GM19351 (cell line): ENCODE measurements at regions not wholly inside any gene's neighbourhood (a gene's known extent, or its start where the extent isn't known, plus 50 kb on each side); places are given as distances from the start of the nearest gene placed in this dataset.

Source experiments
- ATAC-seq: cut with Tn5 transposase; IDR thresholded peaks from one replicate; pipeline ENCODE4 v1.9.1; 2021; ENCODE audit warnings: mild to moderate bottlenecking, moderate library complexity; ENCODE audit not compliant: unreplicated experiment

GRCh38 chr13:70923863-70924752 lies 815.9 kb upstream of the KLHL1 start:
- no peak for ATAC-seq

DNA sequence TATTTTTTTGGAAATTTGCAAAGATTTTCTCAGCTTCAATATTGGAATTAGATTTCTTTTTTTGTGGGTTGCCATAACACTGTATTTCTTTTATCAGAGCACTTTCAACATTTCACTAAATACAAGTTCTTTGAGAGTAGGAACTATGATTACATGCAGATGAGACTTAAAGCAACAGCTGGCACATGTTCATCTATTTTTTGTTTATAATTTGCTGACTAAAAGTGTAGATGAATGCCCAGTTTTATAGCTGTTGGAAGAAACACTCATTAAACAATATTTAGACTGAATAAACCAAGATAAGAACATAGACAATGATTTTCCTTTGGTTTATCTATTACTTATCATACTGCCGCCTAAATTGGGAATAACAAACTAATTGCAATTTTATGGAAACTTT lies 803.0 kb upstream of the KLHL1 start:
- ATAC-seq: no peak

DNA sequence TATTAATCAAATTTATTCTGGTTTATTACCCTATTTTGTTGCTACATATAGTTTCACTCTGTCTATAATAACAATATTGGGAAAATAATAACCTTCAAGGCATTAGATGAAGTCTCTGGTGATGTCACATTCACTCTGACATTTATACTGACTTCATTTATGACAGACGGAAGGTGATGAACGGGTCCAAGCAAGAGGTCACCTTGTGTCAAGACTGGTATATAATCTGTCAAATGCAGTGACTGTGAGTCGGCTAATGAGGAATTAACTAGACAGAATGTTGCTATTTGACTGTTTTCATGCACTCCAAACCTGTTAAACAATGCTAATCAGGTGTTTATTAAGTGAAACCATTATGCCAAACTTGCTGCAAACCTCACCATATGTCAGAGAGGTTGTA lies 800.5 kb upstream of the KLHL1 start:
- ATAC-seq: no peak

GRCh38 chr13:70905035-70905434 lies 796.8 kb upstream of the KLHL1 start:
- no peak for ATAC-seq

GRCh38 chr13:70896136-70896535 lies 787.9 kb upstream of the KLHL1 start:
- ATAC-seq: no peak

DNA sequence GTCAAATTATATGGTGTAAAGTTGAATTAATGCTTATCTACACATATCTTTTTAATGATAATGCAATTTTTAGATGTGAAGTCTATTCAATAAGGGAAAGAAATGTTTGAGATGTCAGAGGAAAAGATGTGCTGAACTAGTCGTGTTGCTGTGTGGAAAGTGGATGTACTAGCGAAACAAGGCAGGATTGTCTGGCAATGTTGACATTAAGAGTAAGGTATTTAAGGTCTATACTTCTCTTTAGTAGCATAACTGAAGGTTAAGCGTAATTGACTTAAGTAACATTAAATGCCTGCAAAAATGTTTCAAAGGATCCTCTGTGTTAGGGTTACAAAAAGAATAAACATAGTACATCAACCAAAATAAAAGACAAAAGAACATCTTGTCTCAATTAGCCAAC lies 787.3 kb upstream of the KLHL1 start:
- ATAC-seq: no peak

DNA sequence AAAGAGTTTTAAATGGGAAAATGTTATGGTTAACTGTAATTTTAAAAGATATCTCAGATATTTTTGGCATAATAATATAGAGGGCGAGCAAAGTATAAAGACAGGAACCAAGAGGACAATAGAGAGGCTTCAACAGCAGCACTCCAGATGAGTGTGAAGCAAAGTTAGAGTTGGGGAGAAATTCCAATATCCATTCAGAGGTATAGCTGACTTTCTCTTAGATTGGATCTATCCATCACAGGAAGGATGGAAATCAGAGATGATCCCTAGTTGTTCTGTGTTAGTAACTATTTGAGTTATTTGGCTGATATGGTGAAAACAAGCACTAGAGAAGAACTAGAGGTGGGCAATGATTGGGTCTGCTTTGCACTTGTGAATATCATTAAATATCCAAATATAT lies 786.0 kb upstream of the KLHL1 start:
- no peak for ATAC-seq

GRCh38 chr13:70893832-70894231 lies 785.6 kb upstream of the KLHL1 start:
- no peak for ATAC-seq

GRCh38 chr13:70890289-70890688 lies 782.0 kb upstream of the KLHL1 start:
- no peak for ATAC-seq

- ATAC-seq: no peak
These were observed 780.9 kb upstream of the KLHL1 start for GRCh38 chr13:70889163-70889562.

DNA sequence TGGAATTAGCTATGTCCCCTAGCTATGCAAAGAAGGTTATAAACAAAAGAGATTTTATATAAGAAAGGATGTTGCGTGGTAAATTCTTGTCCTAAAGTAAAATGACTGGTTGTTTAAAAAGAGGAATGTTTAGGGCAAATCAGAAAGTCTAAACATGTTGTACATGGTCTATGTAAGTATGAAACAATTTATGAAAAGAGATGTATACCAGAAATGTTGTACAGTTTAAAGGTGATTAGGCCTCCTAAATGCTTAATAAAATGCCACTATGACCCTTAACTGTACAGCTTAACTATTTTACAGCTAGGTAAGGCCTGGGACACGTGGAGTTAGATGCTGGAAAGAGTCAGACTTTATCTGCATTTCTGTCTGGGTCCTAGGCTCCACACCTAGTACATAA lies 775.9 kb upstream of the KLHL1 start:
- no peak for ATAC-seq

GRCh38 chr13:70874636-70875035 lies 766.4 kb upstream of the KLHL1 start:
- ATAC-seq: no peak

DNA sequence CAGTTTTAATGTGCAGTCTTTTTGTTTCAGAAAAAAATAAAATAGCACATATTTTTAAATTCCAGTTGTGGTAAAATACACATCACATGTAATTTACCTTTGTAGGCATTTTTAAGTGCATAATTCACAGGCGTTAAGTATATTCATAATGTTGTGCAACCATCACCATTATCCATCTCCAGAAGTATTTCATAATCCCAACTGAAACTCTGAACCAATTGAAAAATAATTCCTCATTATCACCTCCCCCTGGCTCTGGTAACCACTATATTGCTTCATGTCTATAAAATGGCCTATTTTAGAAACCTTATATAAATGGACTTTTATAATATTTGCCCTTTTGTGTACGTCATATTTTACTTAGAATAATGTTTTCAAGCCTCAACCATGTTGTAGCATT lies 756.5 kb upstream of the KLHL1 start:
- ATAC-seq: no peak

- ATAC-seq: no peak
These were observed 748.5 kb upstream of the KLHL1 start for GRCh38 chr13:70856711-70857110.

DNA sequence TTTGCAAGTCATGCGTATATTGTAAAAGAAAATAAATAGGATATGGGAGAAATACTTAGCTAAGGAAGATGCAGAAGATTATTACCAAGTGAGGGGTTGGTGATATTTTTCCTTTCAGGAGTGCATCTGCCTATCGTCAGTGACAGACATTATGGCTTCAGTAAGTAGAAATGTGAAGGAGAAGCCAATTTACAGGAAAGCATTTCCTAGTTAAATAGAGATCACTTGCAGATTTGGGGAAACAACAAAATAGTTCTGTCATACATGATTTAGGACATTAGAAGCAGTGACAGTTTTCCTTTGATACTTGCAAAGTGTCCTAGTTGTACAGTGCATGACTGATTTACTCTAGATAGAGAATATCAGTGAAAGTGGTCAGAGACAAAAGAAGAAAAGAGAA lies 747.8 kb upstream of the KLHL1 start:
- no peak for ATAC-seq

DNA sequence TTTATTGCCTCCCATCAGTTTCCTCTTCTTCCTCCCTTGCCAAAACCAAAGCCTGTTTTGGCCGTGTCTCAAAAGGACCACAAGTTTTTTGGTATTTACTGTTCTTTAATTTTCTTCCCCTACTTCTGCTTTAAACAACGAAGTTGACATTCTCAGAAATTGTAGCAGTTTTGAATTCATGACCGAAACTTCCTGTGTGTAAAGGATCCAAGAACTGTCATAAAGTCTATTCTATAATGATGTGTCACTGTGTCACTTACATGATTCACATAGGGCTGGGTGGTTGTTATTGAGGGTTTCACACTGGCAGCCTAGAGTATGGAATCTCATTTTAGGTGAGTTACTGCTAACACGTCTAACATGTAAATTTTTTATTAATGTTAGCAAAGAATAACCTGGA lies 741.0 kb upstream of the KLHL1 start:
- ATAC-seq: no peak

DNA sequence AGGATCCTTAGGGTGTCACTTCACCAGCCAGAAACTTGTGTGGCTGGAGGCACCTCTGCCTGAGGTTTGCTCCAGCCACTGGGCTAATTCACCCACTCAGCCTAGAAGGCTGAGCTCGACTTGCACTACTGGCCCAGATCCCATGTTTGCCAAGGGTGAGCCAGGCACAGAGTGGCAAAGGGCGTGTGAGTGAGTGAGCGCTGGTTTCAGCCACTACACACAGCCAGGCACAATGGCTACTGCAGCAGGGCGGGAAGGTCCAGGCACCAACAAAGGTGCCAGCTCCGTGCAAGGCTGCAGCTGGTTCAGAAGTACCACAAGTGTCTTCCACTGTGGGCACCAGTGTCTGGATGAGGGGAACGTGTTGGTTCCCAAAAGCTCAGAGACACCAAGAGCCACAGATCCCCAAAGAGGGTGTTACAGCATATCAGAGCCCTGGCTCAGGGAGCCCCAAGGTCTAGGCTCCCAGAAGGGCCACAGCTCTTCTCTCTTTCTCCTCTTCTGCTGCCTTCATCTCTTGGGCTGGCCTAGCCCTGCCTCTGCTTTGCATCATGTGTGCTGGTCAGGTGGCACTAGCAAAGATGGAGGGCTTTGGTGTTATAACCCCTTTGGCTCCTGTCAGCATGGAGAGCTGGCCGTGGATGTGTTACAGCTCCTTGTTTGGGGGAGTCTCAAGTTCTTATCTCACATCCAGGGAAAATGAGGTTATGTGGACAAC lies 736.3 kb upstream of the KLHL1 start:
- ATAC-seq: no peak

DNA sequence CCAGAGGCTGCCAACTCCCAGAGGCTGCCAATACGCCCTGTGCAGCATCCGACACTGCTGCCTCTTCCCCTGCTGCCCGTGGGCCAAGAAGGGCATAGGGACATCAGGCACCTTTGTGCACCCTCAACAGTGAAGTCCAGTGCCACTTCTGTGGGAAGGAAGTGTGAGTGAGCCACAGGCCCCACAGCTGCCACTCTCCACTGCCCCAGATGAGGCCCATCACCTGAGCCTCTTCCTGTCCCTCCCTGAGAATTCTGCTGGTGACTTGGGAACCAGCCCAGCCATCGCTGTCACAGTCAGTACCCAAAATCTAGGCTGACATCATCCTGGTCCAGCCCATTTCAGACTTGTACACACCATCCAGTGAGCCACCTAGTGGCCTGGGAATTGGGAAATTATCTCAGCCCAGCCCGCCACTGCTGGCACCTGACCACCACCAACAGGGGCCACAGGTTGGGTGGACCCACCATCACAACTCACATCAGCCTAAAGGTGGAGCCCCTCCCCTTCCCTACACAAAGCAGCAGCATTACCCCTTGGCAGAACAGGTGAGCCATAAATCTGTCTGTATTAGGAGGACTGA lies 733.9 kb upstream of the KLHL1 start:
- ATAC-seq: no peak

DNA sequence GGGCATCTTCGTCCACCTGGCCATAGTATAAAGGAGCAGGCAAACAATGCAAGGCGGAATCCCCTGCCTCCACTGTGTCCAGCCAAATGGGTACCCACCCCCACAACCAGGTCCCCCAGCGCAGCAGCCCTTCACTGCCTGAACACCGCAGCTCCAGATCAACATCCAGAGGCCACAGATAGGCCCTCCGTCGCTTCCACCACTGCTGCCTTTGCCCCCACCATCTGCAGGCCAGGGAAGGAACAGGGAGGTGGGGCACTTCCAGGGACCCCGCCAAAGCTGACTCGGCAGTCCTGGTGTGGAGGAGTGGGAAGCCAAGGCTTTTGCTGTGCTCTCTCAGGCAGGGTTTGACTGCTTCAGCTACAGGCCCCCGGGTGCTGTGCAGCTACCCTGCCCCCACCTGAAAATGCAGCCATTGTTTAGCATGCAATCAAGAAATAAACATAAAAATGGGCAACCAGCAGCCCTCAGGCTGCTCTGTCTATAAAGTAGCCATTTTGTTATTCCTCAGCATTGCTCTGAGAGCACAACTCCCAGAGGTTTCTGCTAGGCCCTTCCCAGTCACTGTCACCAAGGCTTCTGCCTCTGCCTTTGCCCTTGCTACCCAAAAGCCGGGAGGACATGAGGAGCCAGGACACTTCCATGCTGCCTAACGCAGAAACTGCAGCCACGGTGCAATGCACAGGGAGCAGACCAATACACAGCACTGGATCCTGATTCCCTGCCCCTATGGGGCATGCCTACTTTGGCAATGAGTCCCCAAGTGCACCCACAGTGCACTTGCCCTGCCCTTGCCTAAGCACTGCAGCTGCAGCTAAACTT lies 733.2 kb upstream of the KLHL1 start:
- no peak for ATAC-seq

DNA sequence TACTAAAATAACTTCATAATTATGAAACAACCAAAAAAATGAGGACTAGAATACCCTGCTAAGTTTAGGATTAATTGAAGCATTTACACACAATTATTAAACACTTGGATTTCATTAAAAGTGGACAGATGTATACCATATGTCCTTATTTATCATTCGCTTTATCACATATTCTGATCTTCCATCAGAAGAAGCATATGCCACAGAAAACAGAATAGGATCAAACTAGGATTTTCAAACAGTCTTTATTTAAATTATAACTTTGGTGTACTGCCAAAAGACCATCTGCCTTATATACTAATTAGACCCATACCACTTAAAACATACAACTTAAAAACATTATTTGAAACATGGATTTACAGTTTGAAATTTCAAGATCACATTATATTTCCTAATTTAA lies 727.1 kb upstream of the KLHL1 start:
- no peak for ATAC-seq

GRCh38 chr13:70829748-70830147 lies 721.5 kb upstream of the KLHL1 start:
- peak; percentile 62 for ATAC-seq
